WI38 (cell line): ENCODE measurements at regions not wholly inside any gene's neighbourhood (a gene's known extent, or its start where the extent isn't known, plus 50 kb on each side); places are given as distances from the start of the nearest gene placed in this dataset.

Source experiments
- H3K4me3 ChIP-seq: 2 replicates; pipeline ENCODE4 v1.5.1; 2011; ENCODE audit warnings: low read depth, mild to moderate bottlenecking, control low read depth, low read length
- CTCF ChIP-seq: IDR thresholded peaks from 2 replicates; pipeline ENCODE4 v1.5.1; 2012; ENCODE audit warnings: low read depth, mild to moderate bottlenecking, control low read depth, low read length

- H3K4me3 ChIP-seq: no peak overlapping the region
- TF ChIP-seq CTCF: no peak
Measured at GRCh38 chr2:10232096-10232815, 70.4 kb upstream of the HPCAL1 start.

- no peak overlapping the region for H3K4me3 ChIP-seq
- TF ChIP-seq CTCF: no peak
Measured at GRCh38 chr2:10233131-10234012, 69.3 kb upstream of the HPCAL1 start.

GRCh38 chr2:10234013-10234306 lies 68.7 kb upstream of the HPCAL1 start:
- H3K4me3 ChIP-seq: no peak overlapping the region
- TF ChIP-seq CTCF: no peak

- H3K4me3 ChIP-seq: no peak overlapping the region
- TF ChIP-seq CTCF: no peak
Measured at GRCh38 chr2:10234409-10235094, 68.2 kb upstream of the HPCAL1 start.

- no peak for TF ChIP-seq CTCF
- no peak overlapping the region for H3K4me3 ChIP-seq
Measured at GRCh38 chr2:10235099-10235908, 67.4 kb upstream of the HPCAL1 start.

GRCh38 chr2:10235909-10236550 lies 66.7 kb upstream of the HPCAL1 start:
- no peak for TF ChIP-seq CTCF
- H3K4me3 ChIP-seq: no peak overlapping the region
